H1 (cell line): ENCODE measurements at regions not wholly inside any gene's neighbourhood (a gene's known extent, or its start where the extent isn't known, plus 50 kb on each side); places are given as distances from the start of the nearest gene placed in this dataset.

Experiments used
- CHD7 ChIP-seq: fragments of 300-600 bp; sonication (generic); IDR thresholded peaks from 2 replicates; pipeline ENCODE4 v1.7.1; 2012; ENCODE audit warnings: low read length, moderate library complexity, mild to moderate bottlenecking, inconsistent platforms; ENCODE audit not compliant: insufficient replicate concordance
- KDM5A ChIP-seq: fragments of 200-600 bp; IDR thresholded peaks from 2 replicates; pipeline ENCODE4 v1.7.1; 2012; ENCODE audit warnings: mild to moderate bottlenecking, low read length, inconsistent platforms, mixed read lengths
- NRF1 ChIP-seq: IDR thresholded peaks from 2 replicates; pipeline ENCODE4 v1.6.1; 2011; ENCODE audit warnings: mild to moderate bottlenecking, low read depth, low read length, improper control_type of control experiment
- SRF ChIP-seq: IDR thresholded peaks from 2 replicates; pipeline ENCODE4 v1.6.1; 2011; ENCODE audit warnings: mild to moderate bottlenecking, low read depth, low read length, moderate library complexity

GRCh38 chr5:40440746-40441145 is 239.0 kb upstream of the PTGER4 start (continued):
- TF ChIP-seq NRF1 (no peak), KDM5A (no peak), CHD7 (no peak), SRF (no peak)
